SK-N-MC (cell line): ENCODE measurements at regions not wholly inside any gene's neighbourhood (a gene's known extent, or its start where the extent isn't known, plus 50 kb on each side); places are given as distances from the start of the nearest gene placed in this dataset.

Experiments used
- EZH2 ChIP-seq: fragments of 200-600 bp; sonication (generic); IDR thresholded peaks from one replicate; pipeline ENCODE4 v1.6.1; 2017; ENCODE audit warnings: antibody characterized with exemption
- POLR2AphosphoS5 ChIP-seq: IDR thresholded peaks from 2 replicates; pipeline ENCODE4 v1.6.1; 2012; ENCODE audit warnings: mild to moderate bottlenecking, low read depth, low read length, borderline replicate concordance

DNA sequence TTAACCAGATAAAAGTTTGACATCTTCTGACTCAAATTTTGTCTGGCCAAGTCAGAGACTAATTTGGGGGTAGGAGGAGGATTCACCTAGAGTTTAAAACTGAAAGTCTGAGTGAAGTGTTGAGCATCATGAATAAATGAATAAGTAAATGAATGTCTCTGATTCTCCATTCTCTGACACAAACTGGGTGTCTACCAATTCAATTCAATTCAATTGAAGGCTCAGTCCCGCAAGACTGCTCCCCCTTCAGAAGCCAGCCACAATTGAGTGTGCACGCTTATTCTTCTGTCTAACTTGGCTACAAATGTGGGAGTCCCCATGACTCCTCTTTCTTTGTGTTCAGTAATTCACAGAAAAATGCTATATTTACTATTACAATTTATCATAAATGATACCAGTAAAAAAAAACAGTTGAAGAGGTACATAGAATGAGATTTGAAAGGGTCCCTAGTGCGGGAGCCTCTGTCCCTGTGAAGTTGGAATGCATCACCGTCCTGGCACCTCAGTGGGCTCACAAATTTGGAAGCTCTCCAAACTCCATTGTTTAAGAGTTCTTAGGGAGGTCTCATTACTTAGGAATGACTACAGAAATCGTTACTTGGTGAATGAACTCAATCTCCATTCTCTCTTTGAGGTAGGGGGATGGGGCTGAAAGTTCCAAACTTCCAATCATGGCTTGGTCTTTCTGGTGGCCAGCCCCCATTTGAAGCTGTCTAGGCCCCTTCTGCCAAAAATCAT is 243.7 kb upstream of the PHYHIPL start:
- TF ChIP-seq EZH2 (no peak), POLR2AphosphoS5 (no peak)
